ENCODE measurements at regions not wholly inside any gene's neighbourhood (a gene's known extent, or its start where the extent isn't known, plus 50 kb on each side); places are given as distances from the start of the nearest gene placed in this dataset.

DNA sequence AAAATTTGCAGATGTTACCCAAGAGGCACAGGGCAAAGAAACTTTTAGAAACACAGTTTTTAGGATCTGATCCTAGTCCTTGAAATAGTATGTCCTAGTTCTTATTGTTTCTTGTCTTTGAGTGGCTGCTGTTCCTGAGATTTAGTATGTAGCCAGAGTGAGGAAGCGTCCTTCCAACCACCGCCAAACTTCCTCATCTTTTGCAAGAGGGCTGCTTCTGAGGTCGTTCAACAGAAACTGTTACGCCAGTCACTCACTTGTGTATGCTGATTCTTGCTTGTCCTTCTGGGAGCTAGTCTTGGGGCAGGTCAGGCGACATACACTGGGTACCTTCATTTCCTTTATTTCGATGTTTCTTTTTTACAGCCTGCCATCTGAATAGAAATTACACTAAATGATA lies 577.3 kb upstream of the ZNF717 start:
- Histone ChIP-seq H2AK5ac (ENCODE audit: low read length) (no peak overlapping the region), H3K4me1 (ENCODE audit: control insufficient read depth in 1 of 2, insufficient read depth in 2 of 2, low read length in 2 of 2) (no peaks in the 10 kb centered on the region), H4K8ac (ENCODE audit: low read depth, low read length) (no peak overlapping the region), H3K23ac (ENCODE audit: low read length) (no peak overlapping the region), H2BK12ac (ENCODE audit: low read length) (no peak overlapping the region), H3K14ac (ENCODE audit: low read length) (no peak overlapping the region), H3K4me3 (ENCODE audit: low read depth, low read length) (no peak overlapping the region), H3K4ac (ENCODE audit: low read depth, low read length) (no peak overlapping the region), H4K12ac (ENCODE audit: low read depth, low read length) (no peak overlapping the region), H2BK120ac (ENCODE audit: insufficient read depth, low read length, poor library complexity) (no peak overlapping the region), H3K27me3 (ENCODE audit: insufficient read depth, low read length) (no peaks in the 10 kb centered on the region), H4K91ac (ENCODE audit: low read depth, low read length) (no peak overlapping the region), H3K79me2 (ENCODE audit: control insufficient read depth, insufficient read depth, low read length, poor library complexity) (no peaks in the 10 kb centered on the region), H3K27ac (ENCODE audit: low read depth, low read length) (no peak overlapping the region), H3K4me2 (ENCODE audit: low read length) (no peak overlapping the region), H2BK5ac (ENCODE audit: low read depth, low read length, poor library complexity) (no peak overlapping the region), H2AFZ (ENCODE audit: insufficient read depth, low read length, poor library complexity) (no peak overlapping the region), H3K9me3 (ENCODE audit: insufficient read depth, low read depth, low read length) (no peaks in the 10 kb centered on the region), H3K79me1 (ENCODE audit: low read length) (no peaks in the 10 kb centered on the region), H3K18ac (ENCODE audit: low read length) (no peak overlapping the region), H3K9ac (ENCODE audit: low read length) (no peak overlapping the region), H3K36me3 (ENCODE audit: control insufficient read depth in 1 of 2, insufficient read depth in 2 of 2, low read length in 2 of 2) (no peaks in the 10 kb centered on the region)
- no CpG with 5 or more reads among the region's 6 CpGs for WGBS (ENCODE audit: extremely low coverage, insufficient coverage, insufficient read length)
- DNase-seq: no peak

GRCh38 chr3:76365275-76365674 lies 579.9 kb upstream of the ZNF717 start:
- H3K4me3 ChIP-seq (ENCODE audit: low read depth, low read length): no peak overlapping the region
- H2BK5ac ChIP-seq (ENCODE audit: low read depth, low read length, poor library complexity): no peak overlapping the region
- H2AFZ ChIP-seq (ENCODE audit: insufficient read depth, low read length, poor library complexity): no peak overlapping the region
- no peak overlapping the region for H3K4me2 ChIP-seq (ENCODE audit: low read length)
- DNase-seq: no peak
- H4K91ac ChIP-seq (ENCODE audit: low read depth, low read length): no peak overlapping the region
- no peaks in the 10 kb centered on the region for H3K79me2 ChIP-seq (ENCODE audit: control insufficient read depth, insufficient read depth, low read length, poor library complexity)
- H3K23ac ChIP-seq (ENCODE audit: low read length): no peak overlapping the region
- H2BK120ac ChIP-seq (ENCODE audit: insufficient read depth, low read length, poor library complexity): no peak overlapping the region
- H3K4ac ChIP-seq (ENCODE audit: low read depth, low read length): no peak overlapping the region
- no peak overlapping the region for H2BK12ac ChIP-seq (ENCODE audit: low read length)
- no peaks in the 10 kb centered on the region for H3K4me1 ChIP-seq (ENCODE audit: control insufficient read depth in 1 of 2, insufficient read depth in 2 of 2, low read length in 2 of 2)
- no peak overlapping the region for H3K27ac ChIP-seq (ENCODE audit: low read depth, low read length)
- H2AK5ac ChIP-seq (ENCODE audit: low read length): no peak overlapping the region
- no peak overlapping the region for H4K12ac ChIP-seq (ENCODE audit: low read depth, low read length)
- H3K36me3 ChIP-seq (ENCODE audit: control insufficient read depth in 1 of 2, insufficient read depth in 2 of 2, low read length in 2 of 2): no peaks in the 10 kb centered on the region
- H3K9ac ChIP-seq (ENCODE audit: low read length): no peak overlapping the region
- no peaks in the 10 kb centered on the region for H3K9me3 ChIP-seq (ENCODE audit: insufficient read depth, low read depth, low read length)
- H3K27me3 ChIP-seq (ENCODE audit: insufficient read depth, low read length): no peaks in the 10 kb centered on the region
- no peak overlapping the region for H3K18ac ChIP-seq (ENCODE audit: low read length)
- no peak overlapping the region for H3K14ac ChIP-seq (ENCODE audit: low read length)
- no CpG with 5 or more reads among the region's 3 CpGs for WGBS (ENCODE audit: extremely low coverage, insufficient coverage, insufficient read length)
- H3K79me1 ChIP-seq (ENCODE audit: low read length): no peaks in the 10 kb centered on the region
- no peak overlapping the region for H4K8ac ChIP-seq (ENCODE audit: low read depth, low read length)

GRCh38 chr3:76367281-76367680 lies 581.9 kb upstream of the ZNF717 start:
- no peak overlapping the region for H3K14ac ChIP-seq (ENCODE audit: low read length)
- no peak overlapping the region for H4K8ac ChIP-seq (ENCODE audit: low read depth, low read length)
- H2BK120ac ChIP-seq (ENCODE audit: insufficient read depth, low read length, poor library complexity): no peak overlapping the region
- no peaks in the 10 kb centered on the region for H3K9me3 ChIP-seq (ENCODE audit: insufficient read depth, low read depth, low read length)
- H2BK5ac ChIP-seq (ENCODE audit: low read depth, low read length, poor library complexity): no peak overlapping the region
- WGBS (ENCODE audit: extremely low coverage, insufficient coverage, insufficient read length): no CpG with 5 or more reads among the region's 2 CpGs
- no peak overlapping the region for H2AK5ac ChIP-seq (ENCODE audit: low read length)
- no peaks in the 10 kb centered on the region for H3K27me3 ChIP-seq (ENCODE audit: insufficient read depth, low read length)
- H3K4me3 ChIP-seq (ENCODE audit: low read depth, low read length): no peak overlapping the region
- no peak overlapping the region for H3K18ac ChIP-seq (ENCODE audit: low read length)
- no peak for DNase-seq
- no peak overlapping the region for H3K27ac ChIP-seq (ENCODE audit: low read depth, low read length)
- no peaks in the 10 kb centered on the region for H3K36me3 ChIP-seq (ENCODE audit: control insufficient read depth in 1 of 2, insufficient read depth in 2 of 2, low read length in 2 of 2)
- H2AFZ ChIP-seq (ENCODE audit: insufficient read depth, low read length, poor library complexity): no peak overlapping the region
- H3K4ac ChIP-seq (ENCODE audit: low read depth, low read length): no peak overlapping the region
- H2BK12ac ChIP-seq (ENCODE audit: low read length): no peak overlapping the region
- H3K4me1 ChIP-seq (ENCODE audit: control insufficient read depth in 1 of 2, insufficient read depth in 2 of 2, low read length in 2 of 2): no peaks in the 10 kb centered on the region
- no peak overlapping the region for H4K91ac ChIP-seq (ENCODE audit: low read depth, low read length)
- H4K12ac ChIP-seq (ENCODE audit: low read depth, low read length): no peak overlapping the region
- no peak overlapping the region for H3K9ac ChIP-seq (ENCODE audit: low read length)
- no peak overlapping the region for H3K23ac ChIP-seq (ENCODE audit: low read length)
- H3K79me1 ChIP-seq (ENCODE audit: low read length): no peaks in the 10 kb centered on the region
- H3K79me2 ChIP-seq (ENCODE audit: control insufficient read depth, insufficient read depth, low read length, poor library complexity): no peaks in the 10 kb centered on the region
- no peak overlapping the region for H3K4me2 ChIP-seq (ENCODE audit: low read length)

- H3K4ac ChIP-seq (ENCODE audit: low read depth, low read length): no peak overlapping the region
- no peak overlapping the region for H4K91ac ChIP-seq (ENCODE audit: low read depth, low read length)
- no peak overlapping the region for H3K18ac ChIP-seq (ENCODE audit: low read length)
- no peak overlapping the region for H4K8ac ChIP-seq (ENCODE audit: low read depth, low read length)
- H3K4me1 ChIP-seq (ENCODE audit: control insufficient read depth in 1 of 2, insufficient read depth in 2 of 2, low read length in 2 of 2): no peaks in the 10 kb centered on the region
- H3K9ac ChIP-seq (ENCODE audit: low read length): no peak overlapping the region
- H3K14ac ChIP-seq (ENCODE audit: low read length): no peak overlapping the region
- H2BK120ac ChIP-seq (ENCODE audit: insufficient read depth, low read length, poor library complexity): no peak overlapping the region
- H2AK5ac ChIP-seq (ENCODE audit: low read length): no peak overlapping the region
- no peak overlapping the region for H3K4me3 ChIP-seq (ENCODE audit: low read depth, low read length)
- H2AFZ ChIP-seq (ENCODE audit: insufficient read depth, low read length, poor library complexity): no peak overlapping the region
- no peak for DNase-seq
- no peaks in the 10 kb centered on the region for H3K9me3 ChIP-seq (ENCODE audit: insufficient read depth, low read depth, low read length)
- no peaks in the 10 kb centered on the region for H3K79me2 ChIP-seq (ENCODE audit: control insufficient read depth, insufficient read depth, low read length, poor library complexity)
- no peak overlapping the region for H2BK5ac ChIP-seq (ENCODE audit: low read depth, low read length, poor library complexity)
- H4K12ac ChIP-seq (ENCODE audit: low read depth, low read length): no peak overlapping the region
- H2BK12ac ChIP-seq (ENCODE audit: low read length): no peak overlapping the region
- no peak overlapping the region for H3K4me2 ChIP-seq (ENCODE audit: low read length)
- no CpG with 5 or more reads among the region's 5 CpGs for WGBS (ENCODE audit: extremely low coverage, insufficient coverage, insufficient read length)
- no peaks in the 10 kb centered on the region for H3K36me3 ChIP-seq (ENCODE audit: control insufficient read depth in 1 of 2, insufficient read depth in 2 of 2, low read length in 2 of 2)
- H3K23ac ChIP-seq (ENCODE audit: low read length): no peak overlapping the region
- H3K79me1 ChIP-seq (ENCODE audit: low read length): no peaks in the 10 kb centered on the region
- H3K27me3 ChIP-seq (ENCODE audit: insufficient read depth, low read length): no peaks in the 10 kb centered on the region
- H3K27ac ChIP-seq (ENCODE audit: low read depth, low read length): no peak overlapping the region
Measured at GRCh38 chr3:76369170-76369569, 583.8 kb upstream of the ZNF717 start.
